BLaER1 treated with 17β-estradiol and CSF1 and Interleukin-3, amounts not matched to agents 10 nM and 100 nM (cell line): ENCODE measurements at regions not wholly inside any gene's neighbourhood (a gene's known extent, or its start where the extent isn't known, plus 50 kb on each side); places are given as distances from the start of the nearest gene placed in this dataset.

Experiments used
- H3K27ac ChIP-seq, 11 experiments: shearing (Covaris generic); formaldehyde crosslinking; 2 replicates each; pipeline ENCODE4 v1.8.1; 2022
- H3K27me3 ChIP-seq, 11 experiments: shearing (Covaris generic); formaldehyde crosslinking; 2 replicates each; pipeline ENCODE4 v1.8.1; 2022
- H3K36me3 ChIP-seq, 11 experiments: shearing (Covaris generic); formaldehyde crosslinking; 2 replicates each; pipeline ENCODE4 v1.8.1; 2022
- H3K4me1 ChIP-seq, 10 experiments: shearing (Covaris generic); formaldehyde crosslinking; 2 replicates each; pipeline ENCODE4 v1.8.1; 2022
- H3K4me2 ChIP-seq, 11 experiments: shearing (Covaris generic); formaldehyde crosslinking; 2 replicates each; pipeline ENCODE4 v1.8.1; 2022
- H3K4me3 ChIP-seq, 10 experiments: shearing (Covaris generic); formaldehyde crosslinking; 2 replicates each; pipeline ENCODE4 v1.8.1; 2022
- H3K9ac ChIP-seq, 11 experiments: shearing (Covaris generic); formaldehyde crosslinking; 2 replicates each; pipeline ENCODE4 v1.8.1; 2022
- H3K9me3 ChIP-seq, 11 experiments: shearing (Covaris generic); formaldehyde crosslinking; replicated peaks in 1 of 11; 2 replicates each; pipeline ENCODE4 v1.8.1; 2022
- H4K20me1 ChIP-seq, 11 experiments: shearing (Covaris generic); formaldehyde crosslinking; 2 replicates each; pipeline ENCODE4 v1.8.1; 2022
- Cebpa-rat ChIP-seq, 11 experiments: shearing (Covaris generic); IDR thresholded peaks; 2 replicates each; pipeline ENCODE4 v1.8.1; 2022

DNA sequence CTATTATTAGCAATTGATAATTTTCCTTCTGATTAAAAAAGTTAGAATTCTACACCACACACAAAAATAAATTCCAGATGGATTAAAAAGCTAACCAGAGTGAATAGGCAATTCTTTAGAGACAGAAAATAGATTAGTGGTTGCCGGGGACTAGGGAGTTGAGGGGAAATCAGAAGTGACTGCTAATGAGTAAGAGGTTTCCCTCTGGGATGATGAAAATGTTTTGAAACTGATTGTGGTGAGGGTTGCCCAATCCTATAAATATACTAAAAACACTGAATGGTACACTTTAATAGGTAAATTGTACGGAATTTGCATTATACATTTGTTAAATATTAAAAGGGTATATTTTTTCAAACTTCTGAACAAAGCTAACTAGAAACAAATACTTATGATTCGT, 214.9 kb downstream of the GPAM start:
- TF ChIP-seq Cebpa-rat (IDR thresholded peaks at IDR 0.05) = no peak
- Histone ChIP-seq H3K4me1 (peaks cover 0 to 14% (median 6%) of the 10 kb centered on the region in 10 experiments; a peak in 8 of 20 replicates), H4K20me1 (no peaks in the 10 kb centered on the region), H3K36me3 (no peaks in the 10 kb centered on the region), H3K27ac (peak overlapping the region in 2 of 11 experiments; percentile 42 to 53; a peak in 2 of 22 replicates), H3K4me2 (peak overlapping the region in 7 of 11 experiments; percentile 2 to 53 (median 25); a peak in 6 of 22 replicates), H3K27me3 (no peaks in the 10 kb centered on the region), H3K9me3 (peaks cover 0 to 12% (median 7%) of the 10 kb centered on the region in 11 experiments; a peak in 11 of 22 replicates), H3K4me3 (no peak overlapping the region), H3K9ac (no peak overlapping the region)

DNA sequence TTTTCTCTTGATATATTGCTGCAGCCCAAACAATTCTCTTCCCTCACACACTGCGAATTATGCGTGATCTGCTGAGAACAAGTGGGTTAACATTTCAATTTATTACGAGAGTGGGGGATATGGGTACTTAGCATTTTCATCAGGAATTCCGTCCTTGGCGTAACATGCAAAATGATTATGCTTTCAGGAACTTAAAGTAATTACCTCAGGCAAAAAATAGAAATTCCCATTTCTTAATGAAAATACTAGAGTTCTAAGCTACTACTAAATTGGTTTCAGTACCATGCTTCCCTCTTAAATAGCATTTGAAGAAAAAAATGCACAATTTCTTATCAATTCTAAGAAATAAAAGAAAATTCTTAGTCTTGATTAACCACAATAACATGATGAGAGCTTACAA, 213.5 kb downstream of the GPAM start:
- Histone ChIP-seq H3K4me3 (no peak overlapping the region), H4K20me1 (no peaks in the 10 kb centered on the region), H3K9ac (no peak overlapping the region), H3K27ac (no peak overlapping the region), H3K4me2 (no peak overlapping the region), H3K36me3 (no peaks in the 10 kb centered on the region), H3K9me3 (peaks cover 0 to 2% (median 0%) of the 10 kb centered on the region in 11 experiments; a peak in 3 of 22 replicates), H3K27me3 (no peaks in the 10 kb centered on the region), H3K4me1 (peaks cover 0 to 14% (median 6%) of the 10 kb centered on the region in 10 experiments; a peak in 8 of 20 replicates)
- no peak for TF ChIP-seq Cebpa-rat (IDR thresholded peaks at IDR 0.05)

DNA sequence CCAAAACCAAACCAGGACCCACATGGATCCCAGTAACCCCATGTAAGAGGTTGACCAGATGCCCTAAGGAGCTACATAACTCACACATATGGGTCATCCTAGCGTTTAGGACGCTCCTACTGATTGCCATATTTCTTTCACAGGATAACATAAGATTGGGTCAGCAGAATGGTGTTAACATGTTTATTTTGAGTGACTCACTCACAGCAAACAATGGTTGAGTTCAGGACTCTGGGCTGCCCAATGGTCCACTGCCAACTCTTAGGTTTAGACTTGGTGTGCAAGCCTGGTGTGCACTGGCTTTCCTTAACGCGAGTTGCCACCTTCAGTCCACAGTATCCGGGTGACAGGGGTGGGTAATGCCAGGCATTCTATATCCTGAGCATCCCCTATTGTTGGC, 211.5 kb downstream of the GPAM start:
- Histone ChIP-seq H3K9ac (no peak overlapping the region), H3K36me3 (no peaks in the 10 kb centered on the region), H3K4me3 (no peak overlapping the region)

DNA sequence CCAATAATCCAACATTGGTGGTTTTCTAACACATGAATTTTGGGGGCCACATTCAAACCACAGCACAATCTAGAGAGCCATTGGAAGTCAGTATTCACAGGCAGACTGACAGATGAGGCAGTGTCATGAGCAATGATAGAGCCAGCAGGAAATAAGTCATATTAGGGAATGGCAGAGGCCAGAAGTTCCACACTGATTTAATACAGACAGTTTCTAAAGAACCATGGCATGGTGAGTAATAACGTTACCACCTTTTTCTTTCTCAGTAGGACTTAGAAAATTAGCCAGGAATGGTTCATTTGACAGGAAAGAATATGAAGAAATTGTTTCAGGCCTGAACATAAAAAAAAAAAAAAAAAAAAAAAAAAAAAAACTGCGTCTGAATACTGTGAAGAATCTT, 210.3 kb downstream of the GPAM start:
- H3K4me3 ChIP-seq = no peak overlapping the region
- no peak for TF ChIP-seq Cebpa-rat (IDR thresholded peaks at IDR 0.05)
- no peaks in the 10 kb centered on the region for H4K20me1 ChIP-seq
- no peak overlapping the region for H3K27ac ChIP-seq
- H3K27me3 ChIP-seq = no peaks in the 10 kb centered on the region
- no peaks in the 10 kb centered on the region for H3K36me3 ChIP-seq
- no peak overlapping the region for H3K4me2 ChIP-seq
- H3K9ac ChIP-seq = no peak overlapping the region
- H3K4me1 ChIP-seq = peaks cover 0 to 6% (median 3%) of the 10 kb centered on the region in 10 experiments; a peak in 8 of 20 replicates
- H3K9me3 ChIP-seq = no peaks in the 10 kb centered on the region

More for the DNA sequence above, 211.5 kb downstream of the GPAM start:
- Histone ChIP-seq H3K4me2 (no peak overlapping the region), H4K20me1 (no peaks in the 10 kb centered on the region), H3K4me1 (peaks cover 0 to 14% (median 6%) of the 10 kb centered on the region in 10 experiments; a peak in 8 of 20 replicates), H3K27me3 (no peaks in the 10 kb centered on the region), H3K27ac (no peak overlapping the region), H3K9me3 (no peaks in the 10 kb centered on the region)
- no peak for TF ChIP-seq Cebpa-rat (IDR thresholded peaks at IDR 0.05)

DNA sequence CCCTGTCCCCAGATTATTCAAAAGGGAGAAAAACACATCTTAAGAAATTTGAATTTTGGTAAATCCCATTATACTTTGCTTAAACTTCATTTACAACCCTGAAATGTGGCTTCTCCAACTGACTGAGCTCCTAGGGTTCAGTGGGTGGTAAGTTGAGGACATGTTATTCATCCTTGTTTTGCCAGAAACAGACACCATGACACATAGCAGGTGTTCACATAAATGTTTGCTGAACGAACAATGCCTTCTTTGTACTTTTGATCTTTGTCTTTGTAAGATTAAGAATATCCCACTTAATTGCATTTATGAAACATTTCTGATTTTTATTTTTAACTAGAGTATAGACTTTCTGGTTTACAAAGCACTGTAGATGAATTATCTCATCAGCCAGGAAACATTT, 209.7 kb downstream of the GPAM start:
- H3K4me1 ChIP-seq = peaks cover 0 to 1% (median 0%) of the 10 kb centered on the region in 10 experiments; a peak in 3 of 20 replicates
- no peaks in the 10 kb centered on the region for H3K27me3 ChIP-seq
- TF ChIP-seq Cebpa-rat (IDR thresholded peaks at IDR 0.05) = no peak
- H3K4me2 ChIP-seq = no peak overlapping the region
- H3K4me3 ChIP-seq = no peak overlapping the region
- no peaks in the 10 kb centered on the region for H3K9me3 ChIP-seq
- no peaks in the 10 kb centered on the region for H4K20me1 ChIP-seq
- H3K27ac ChIP-seq = no peak overlapping the region
- no peaks in the 10 kb centered on the region for H3K36me3 ChIP-seq
- H3K9ac ChIP-seq = no peak overlapping the region

DNA sequence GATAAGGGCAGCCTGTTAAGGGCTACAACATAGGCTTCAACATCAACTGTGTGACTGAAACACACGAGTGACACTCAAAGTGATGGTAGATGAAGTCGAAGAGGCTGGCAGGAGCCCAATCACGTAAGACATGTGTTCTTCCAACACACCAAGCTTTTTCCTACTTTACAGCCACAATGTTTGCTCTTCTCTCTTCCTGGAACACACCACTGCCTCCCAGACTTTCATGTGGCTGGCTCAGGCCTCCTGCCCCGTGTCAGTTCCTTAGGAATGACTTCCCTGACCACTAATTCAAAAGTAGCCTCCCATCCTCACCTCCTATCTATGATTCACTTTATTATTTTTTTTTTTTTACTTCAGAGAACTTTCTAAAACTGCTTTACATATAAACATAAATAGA, 209.2 kb downstream of the GPAM start:
- Histone ChIP-seq H3K4me3 (no peak overlapping the region), H3K4me1 (no peaks in the 10 kb centered on the region; a peak in 1 of 20 replicates), H3K36me3 (no peaks in the 10 kb centered on the region), H3K9me3 (no peaks in the 10 kb centered on the region), H3K27ac (no peak overlapping the region), H3K4me2 (no peak overlapping the region), H4K20me1 (no peaks in the 10 kb centered on the region), H3K27me3 (no peaks in the 10 kb centered on the region), H3K9ac (no peak overlapping the region)
- no peak for TF ChIP-seq Cebpa-rat (IDR thresholded peaks at IDR 0.05)

DNA sequence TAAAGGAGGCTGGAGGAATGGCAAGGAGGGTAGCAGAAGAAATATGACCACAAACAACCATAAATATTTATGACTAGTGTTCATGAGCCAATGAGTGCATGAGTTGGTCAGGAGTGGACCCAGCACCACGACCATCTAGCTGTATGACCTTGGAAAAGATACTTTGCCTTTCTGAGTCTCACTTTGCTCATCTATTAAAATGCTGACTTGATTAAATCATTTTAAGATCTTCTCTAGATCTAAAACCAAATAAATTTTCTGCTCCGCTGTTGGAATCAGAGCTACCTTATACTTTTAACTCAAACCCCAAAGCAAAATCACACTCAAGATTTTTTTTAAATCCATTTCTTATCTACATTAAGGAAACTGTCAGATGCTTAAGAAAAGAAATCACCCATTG, 207.0 kb downstream of the GPAM start:
- no peaks in the 10 kb centered on the region for H3K27me3 ChIP-seq
- H3K9me3 ChIP-seq = 0 out of 22 replicates have a peak, but pooled peaks cover 0 to 5% (median 0%) of the 10 kb centered on the region in 11 experiments
- no peaks in the 10 kb centered on the region for H4K20me1 ChIP-seq
- H3K9ac ChIP-seq = no peak overlapping the region
- no peak overlapping the region for H3K27ac ChIP-seq
- no peaks in the 10 kb centered on the region for H3K4me1 ChIP-seq
- no peaks in the 10 kb centered on the region for H3K36me3 ChIP-seq
- no peak overlapping the region for H3K4me2 ChIP-seq
- no peak for TF ChIP-seq Cebpa-rat (IDR thresholded peaks at IDR 0.05)
- no peak overlapping the region for H3K4me3 ChIP-seq

DNA sequence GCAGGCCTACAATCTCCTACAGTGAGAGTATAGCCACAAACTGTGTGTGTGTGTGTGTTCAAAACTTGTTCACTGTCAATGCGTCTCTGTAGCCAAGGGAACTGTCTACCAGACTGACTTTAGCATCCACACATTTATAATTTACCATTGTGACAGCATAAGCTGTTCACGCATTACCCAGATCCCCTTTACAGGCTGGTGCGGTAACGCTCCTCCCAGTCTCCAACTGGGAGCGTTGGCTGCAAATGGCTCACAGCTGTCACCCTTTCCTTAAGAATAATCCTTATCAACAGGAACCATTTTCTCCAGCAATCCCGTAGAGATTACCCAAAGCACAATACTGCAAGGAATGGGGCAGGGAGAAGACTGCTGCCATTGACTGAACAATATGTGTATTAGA, 199.5 kb downstream of the GPAM start:
- no peaks in the 10 kb centered on the region for H3K4me1 ChIP-seq
- H3K9ac ChIP-seq = no peak overlapping the region
- H3K4me2 ChIP-seq = no peak overlapping the region
- H4K20me1 ChIP-seq = no peaks in the 10 kb centered on the region
- H3K4me3 ChIP-seq = no peak overlapping the region
- TF ChIP-seq Cebpa-rat (IDR thresholded peaks at IDR 0.05) = no peak
- H3K27ac ChIP-seq = no peak overlapping the region
- H3K9me3 ChIP-seq = 0 out of 22 replicates have a peak, but pooled peaks cover 0 to 5% (median 0%) of the 10 kb centered on the region in 11 experiments
- no peaks in the 10 kb centered on the region for H3K27me3 ChIP-seq
- no peaks in the 10 kb centered on the region for H3K36me3 ChIP-seq

DNA sequence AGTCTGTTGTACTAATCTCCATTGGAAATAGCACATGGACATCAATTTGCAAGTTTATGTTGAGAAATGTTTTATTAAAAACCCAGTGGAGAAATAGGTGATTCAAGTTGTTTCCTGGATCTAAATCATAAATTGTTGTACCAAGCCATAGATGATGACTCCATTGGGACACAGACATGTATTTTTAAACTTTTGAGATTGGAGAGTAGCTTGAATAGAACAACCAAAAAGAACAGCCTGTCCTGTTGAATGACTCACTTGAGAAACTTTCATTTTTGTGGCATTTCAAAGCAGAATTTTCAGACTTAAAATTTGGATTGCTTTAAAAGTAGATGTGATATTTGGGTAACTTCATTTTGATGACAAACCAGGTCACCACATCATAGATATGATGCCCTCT, 197.5 kb downstream of the GPAM start:
- Histone ChIP-seq H3K9ac (no peak overlapping the region), H3K27ac (no peak overlapping the region), H3K4me3 (no peak overlapping the region), H4K20me1 (no peaks in the 10 kb centered on the region), H3K9me3 (0 out of 22 replicates have a peak, but pooled peaks cover 0 to 1% (median 0%) of the 10 kb centered on the region in 11 experiments), H3K4me1 (no peaks in the 10 kb centered on the region), H3K4me2 (no peak overlapping the region), H3K27me3 (no peaks in the 10 kb centered on the region), H3K36me3 (no peaks in the 10 kb centered on the region)
- no peak for TF ChIP-seq Cebpa-rat (IDR thresholded peaks at IDR 0.05)

DNA sequence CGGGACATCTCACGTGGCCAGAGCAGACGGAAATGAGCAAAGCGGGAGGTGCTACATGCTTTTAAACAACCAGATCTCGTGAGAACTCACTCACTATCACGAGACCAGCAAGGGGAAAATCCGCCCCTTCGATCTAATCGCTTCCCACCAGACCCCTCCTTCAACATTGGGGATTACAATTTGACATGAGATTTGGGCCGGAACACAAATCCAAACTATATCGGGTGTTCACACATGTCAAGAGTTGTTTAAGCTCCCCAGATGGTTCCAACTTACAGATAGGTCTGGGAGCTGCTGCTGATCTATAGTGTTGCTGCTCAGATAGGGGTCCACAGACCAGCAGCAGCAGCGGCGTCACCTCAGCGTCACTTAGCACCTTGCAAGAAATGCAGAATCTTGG, 194.9 kb downstream of the GPAM start:
- no peak overlapping the region for H3K4me2 ChIP-seq
- no peak overlapping the region for H3K9ac ChIP-seq
- H3K27me3 ChIP-seq = no peaks in the 10 kb centered on the region
- no peaks in the 10 kb centered on the region for H3K9me3 ChIP-seq
- no peaks in the 10 kb centered on the region for H3K36me3 ChIP-seq
- no peak for TF ChIP-seq Cebpa-rat (IDR thresholded peaks at IDR 0.05)
- H3K27ac ChIP-seq = no peak overlapping the region
- no peaks in the 10 kb centered on the region for H4K20me1 ChIP-seq
- no peaks in the 10 kb centered on the region for H3K4me1 ChIP-seq
- H3K4me3 ChIP-seq = no peak overlapping the region
